IPS-20b (cell line): ENCODE measurements at regions not wholly inside any gene's neighbourhood (a gene's known extent, or its start where the extent isn't known, plus 50 kb on each side); places are given as distances from the start of the nearest gene placed in this dataset.
"Not testable (repeated sequence)": the region's sequence is repeated elsewhere in the genome, so short reads cannot be mapped to it uniquely, and the experiment has no call there.

ENCODE experiments used
- H3K27ac ChIP-seq: one replicate; pipeline ENCODE4 v1.5.1; 2013; ENCODE audit warnings: low read length
- H3K27me3 ChIP-seq: 2 replicates; pipeline ENCODE4 v1.6.1; 2013; ENCODE audit warnings: mild to moderate bottlenecking, low read length, inconsistent platforms; ENCODE audit not compliant: insufficient read depth
- H3K36me3 ChIP-seq: 2 replicates; pipeline ENCODE4 v1.6.1; 2013; ENCODE audit warnings: low read depth, mild to moderate bottlenecking, inconsistent platforms, low read length, moderate library complexity; ENCODE audit not compliant: insufficient read depth
- H3K4me1 ChIP-seq: 2 replicates; pipeline ENCODE4 v1.6.1; 2013; ENCODE audit warnings: mild to moderate bottlenecking, control low read depth, inconsistent platforms, low read length, moderate library complexity; ENCODE audit not compliant: insufficient read depth
- H3K4me3 ChIP-seq: 2 replicates; pipeline ENCODE4 v1.5.1; 2013; ENCODE audit warnings: mild to moderate bottlenecking, low read length, inconsistent platforms
- H3K9ac ChIP-seq: 2 replicates; pipeline ENCODE4 v1.6.1; 2013; ENCODE audit warnings: low read depth, mild to moderate bottlenecking, inconsistent platforms, low read length, moderate library complexity
- H3K9me3 ChIP-seq: 2 replicates; pipeline ENCODE4 v1.6.1; 2013; ENCODE audit warnings: mild to moderate bottlenecking, low read depth, low read length, inconsistent platforms; ENCODE audit not compliant: insufficient read depth

DNA sequence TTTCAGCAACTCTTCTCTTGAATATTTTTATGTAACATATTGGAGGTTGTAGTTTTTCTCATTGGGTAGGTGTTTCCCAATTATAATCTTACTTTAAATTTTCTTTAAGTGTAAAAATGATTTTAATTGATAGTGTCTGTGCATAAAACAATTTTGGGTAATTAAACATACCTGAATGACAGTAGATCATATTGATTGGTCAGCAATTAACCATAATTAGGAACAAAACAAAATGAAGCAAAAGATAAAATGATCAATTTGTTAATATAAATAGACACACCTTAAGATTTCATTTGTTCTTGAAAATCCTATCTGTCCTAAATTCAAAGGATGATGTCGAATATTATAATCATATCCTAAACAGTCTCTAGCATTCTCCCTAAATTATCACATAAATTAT, 468.3 kb downstream of the PDZRN4 start:
- Histone ChIP-seq H3K4me1 (no peaks in the 10 kb centered on the region), H3K9ac (no peak overlapping the region), H3K4me3 (no peak overlapping the region), H3K36me3 (no peaks in the 10 kb centered on the region), H3K27me3 (no peaks in the 10 kb centered on the region), H3K27ac (no peak overlapping the region), H3K9me3 (no peaks in the 10 kb centered on the region)

DNA sequence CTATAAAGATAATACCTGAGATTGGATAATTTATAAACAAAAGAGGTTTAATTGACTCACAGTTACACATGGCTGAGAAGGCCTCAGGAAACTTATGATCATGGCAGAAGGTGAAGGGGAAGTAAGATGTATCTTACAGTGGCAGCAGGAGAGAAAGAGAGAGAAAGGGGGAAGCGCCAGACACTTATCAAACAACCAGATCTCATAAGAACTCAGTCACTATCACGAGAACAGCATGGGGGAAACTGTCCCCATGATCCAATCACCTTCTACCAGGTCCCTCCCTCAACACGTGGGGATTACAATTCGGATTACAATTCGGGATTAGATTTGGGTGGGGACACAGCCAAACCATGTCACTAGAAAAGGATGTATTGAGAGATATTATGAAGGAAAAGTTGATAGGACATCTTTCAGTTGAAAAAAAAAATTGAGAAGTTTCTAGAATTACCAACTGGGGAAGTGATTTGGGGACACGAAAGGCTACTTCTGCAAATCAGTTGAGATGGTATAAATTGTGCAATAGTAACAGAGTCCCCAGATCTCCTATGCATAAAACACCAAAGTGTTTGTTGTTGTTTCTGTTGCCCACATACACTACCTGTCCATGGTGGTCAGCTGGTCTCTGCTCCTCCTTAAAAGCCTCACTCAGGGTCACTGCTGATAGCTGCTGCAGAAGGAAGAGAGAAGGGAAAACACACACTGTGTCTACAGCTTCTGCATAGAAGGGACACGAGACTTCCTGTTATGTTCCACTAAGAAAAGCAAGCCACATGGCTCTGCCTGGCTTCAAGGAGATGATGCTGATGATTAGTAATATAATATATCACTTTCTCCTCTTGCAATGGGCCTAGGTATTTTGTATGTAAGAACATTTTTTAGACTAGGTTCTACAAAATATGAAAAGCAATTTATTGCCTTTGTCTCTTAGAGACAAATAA, 465.5 kb downstream of the PDZRN4 start:
- no peak overlapping the region for H3K9ac ChIP-seq
- no peaks in the 10 kb centered on the region for H3K27me3 ChIP-seq
- no peaks in the 10 kb centered on the region for H3K4me1 ChIP-seq
- H3K9me3 ChIP-seq: no peaks in the 10 kb centered on the region
- H3K36me3 ChIP-seq: no peaks in the 10 kb centered on the region
- no peak overlapping the region for H3K4me3 ChIP-seq
- no peak overlapping the region for H3K27ac ChIP-seq

DNA sequence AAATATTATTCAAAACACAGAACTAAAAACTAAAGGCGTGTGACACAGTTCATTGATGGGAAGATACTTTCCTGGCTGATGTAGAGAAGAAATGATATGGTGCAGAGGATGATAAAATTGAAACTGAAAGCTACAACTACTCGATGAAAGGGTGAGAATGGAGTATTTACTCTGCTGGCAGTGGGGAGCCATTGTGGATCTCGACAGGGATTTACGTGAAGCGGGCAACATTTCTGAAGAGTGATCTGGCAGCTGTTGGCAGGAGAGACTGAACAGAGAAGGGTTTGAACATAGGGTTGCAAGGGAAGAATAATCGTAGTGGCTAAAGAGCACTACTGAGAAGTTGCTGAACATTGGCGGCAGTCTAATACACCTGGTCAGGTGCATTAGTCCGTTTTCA, 464.9 kb downstream of the PDZRN4 start:
- Histone ChIP-seq H3K4me1 (no peaks in the 10 kb centered on the region), H3K27me3 (no peaks in the 10 kb centered on the region), H3K27ac (no peak overlapping the region), H3K4me3 (no peak overlapping the region), H3K9ac (no peak overlapping the region), H3K9me3 (no peaks in the 10 kb centered on the region), H3K36me3 (no peaks in the 10 kb centered on the region)

DNA sequence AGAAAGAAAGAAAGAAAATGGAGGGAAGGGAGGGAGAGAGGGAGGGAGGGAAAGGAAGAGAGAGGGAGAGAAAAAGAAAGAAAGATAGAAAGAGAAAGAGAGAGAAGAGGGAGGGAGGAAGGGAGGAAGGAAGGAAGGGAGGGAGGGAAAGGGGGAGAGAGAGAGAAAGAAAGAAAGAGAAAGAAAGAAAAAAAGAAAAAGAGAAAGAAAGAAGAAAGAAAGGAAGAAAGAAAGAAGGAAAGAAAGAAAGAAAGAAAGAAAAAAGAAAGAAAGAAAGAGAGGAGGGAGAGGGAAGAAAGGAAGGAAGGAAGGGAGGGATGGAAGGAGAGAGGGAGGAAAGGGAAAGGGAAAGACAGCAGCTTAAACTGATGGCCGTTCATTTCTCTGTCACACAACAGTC, 457.5 kb downstream of the PDZRN4 start:
- H3K27ac ChIP-seq: no peak overlapping the region
- no peak overlapping the region for H3K9ac ChIP-seq
- H3K9me3 ChIP-seq: no peaks in the 10 kb centered on the region
- no peak overlapping the region for H3K4me3 ChIP-seq
- no peaks in the 10 kb centered on the region for H3K4me1 ChIP-seq
- H3K36me3 ChIP-seq: no peaks in the 10 kb centered on the region
- no peaks in the 10 kb centered on the region for H3K27me3 ChIP-seq

DNA sequence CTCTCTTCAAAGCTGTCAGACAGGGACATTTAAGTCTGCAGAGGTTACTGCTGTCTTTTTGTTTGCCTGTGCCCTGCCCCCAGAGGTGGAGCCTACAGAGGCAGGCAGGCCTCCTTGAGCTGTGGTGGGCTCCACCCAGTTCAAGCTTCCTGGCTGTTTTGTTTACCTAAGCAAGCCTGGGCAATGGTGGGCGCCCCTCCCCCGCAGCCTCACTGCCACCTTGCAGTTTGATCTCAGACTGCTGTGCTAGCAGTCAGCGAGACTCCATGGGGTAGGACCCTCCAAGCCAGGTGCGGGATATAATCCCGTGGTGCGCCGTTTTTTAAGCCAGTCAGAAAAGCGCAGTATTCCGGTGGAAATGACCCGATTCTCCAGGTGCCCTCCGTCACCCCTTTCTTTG, 454.7 kb downstream of the PDZRN4 start:
- not testable (repeated sequence) for H3K36me3 ChIP-seq, H3K27me3 ChIP-seq, H3K4me1 ChIP-seq, H3K9ac ChIP-seq, H3K9me3 ChIP-seq, H3K27ac ChIP-seq, H3K4me3 ChIP-seq

DNA sequence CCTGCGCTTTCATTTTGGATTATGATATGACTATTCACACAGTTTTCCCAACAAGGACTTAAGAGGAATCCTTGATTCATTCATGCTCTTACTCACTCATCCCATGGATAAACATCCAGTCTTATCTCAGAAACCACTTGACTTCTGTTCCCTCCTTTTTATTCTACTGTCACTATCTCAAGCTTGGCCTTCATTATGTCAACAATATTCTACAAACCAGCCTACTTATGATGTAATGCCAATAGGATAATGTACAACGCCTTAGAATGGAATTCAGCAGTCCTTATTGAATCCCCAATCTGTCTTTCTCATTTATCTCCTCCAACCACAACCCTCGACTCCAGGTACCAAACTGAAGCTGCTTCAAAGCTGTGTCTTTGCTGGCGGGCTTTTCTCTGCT, 448.5 kb downstream of the PDZRN4 start:
- Histone ChIP-seq H3K27ac (no peak overlapping the region), H3K9ac (no peak overlapping the region), H3K9me3 (no peaks in the 10 kb centered on the region), H3K27me3 (no peaks in the 10 kb centered on the region), H3K4me3 (no peak overlapping the region), H3K4me1 (no peaks in the 10 kb centered on the region), H3K36me3 (no peaks in the 10 kb centered on the region)

DNA sequence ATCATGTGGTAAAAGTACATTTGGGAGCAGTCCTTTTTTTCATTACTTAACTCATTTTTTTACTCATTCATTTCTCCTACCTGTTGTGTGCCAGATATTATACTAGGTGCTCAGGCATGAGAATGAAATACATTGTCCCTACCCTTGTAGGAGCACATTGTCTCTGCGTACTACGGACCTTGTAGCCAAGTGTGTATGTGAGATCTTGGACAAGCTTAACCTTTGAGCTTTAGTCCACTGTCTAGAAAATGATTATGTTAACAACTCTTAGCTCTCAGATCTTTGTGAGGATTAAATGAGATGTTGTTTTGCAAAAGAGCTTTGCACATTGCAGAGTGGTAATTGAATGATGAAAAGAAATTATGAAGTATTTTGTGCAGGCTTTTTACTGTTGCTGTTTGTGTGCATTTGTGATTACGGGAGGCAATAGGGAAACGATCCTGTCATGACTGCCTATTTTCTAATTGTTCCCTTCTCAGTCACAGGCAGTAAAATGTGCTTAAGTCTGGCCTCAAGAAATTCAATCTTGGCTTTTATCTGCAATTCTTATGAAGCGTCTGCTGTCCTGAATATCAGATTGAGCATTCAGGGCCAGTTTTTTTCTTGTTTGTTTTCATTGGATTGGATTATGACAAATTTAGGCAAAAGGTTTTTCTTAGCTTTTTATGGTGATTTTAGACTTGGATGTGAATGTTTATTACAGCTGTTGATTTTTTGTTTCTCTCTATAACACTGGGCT, 447.7 kb downstream of the PDZRN4 start:
- no peaks in the 10 kb centered on the region for H3K36me3 ChIP-seq
- H3K27ac ChIP-seq: no peak overlapping the region
- H3K9me3 ChIP-seq: no peaks in the 10 kb centered on the region
- no peak overlapping the region for H3K9ac ChIP-seq
- no peak overlapping the region for H3K4me3 ChIP-seq
- no peaks in the 10 kb centered on the region for H3K4me1 ChIP-seq
- H3K27me3 ChIP-seq: no peaks in the 10 kb centered on the region

DNA sequence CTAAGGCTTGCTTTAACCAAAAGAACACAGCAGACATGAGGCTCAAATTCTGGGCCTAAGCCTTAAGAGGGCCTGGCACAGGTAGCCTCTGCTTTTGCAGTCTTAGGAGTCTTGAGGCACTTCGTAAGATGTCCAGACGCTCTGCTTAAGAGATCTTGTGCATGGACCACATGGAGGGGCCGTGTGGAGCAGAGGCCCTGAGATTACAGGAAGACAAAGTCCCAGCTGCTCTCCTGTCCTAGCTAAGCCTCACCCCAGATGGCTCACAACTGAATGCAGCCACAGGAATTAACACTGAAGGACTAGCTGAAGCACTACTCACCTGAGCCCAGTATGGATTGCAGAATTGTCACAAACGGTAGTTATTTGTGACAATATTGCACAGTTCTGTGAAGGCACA, 446.0 kb downstream of the PDZRN4 start:
- Histone ChIP-seq H3K36me3 (no peaks in the 10 kb centered on the region), H3K9me3 (no peaks in the 10 kb centered on the region), H3K27ac (no peak overlapping the region), H3K4me1 (no peaks in the 10 kb centered on the region), H3K4me3 (no peak overlapping the region), H3K9ac (no peak overlapping the region), H3K27me3 (no peaks in the 10 kb centered on the region)

DNA sequence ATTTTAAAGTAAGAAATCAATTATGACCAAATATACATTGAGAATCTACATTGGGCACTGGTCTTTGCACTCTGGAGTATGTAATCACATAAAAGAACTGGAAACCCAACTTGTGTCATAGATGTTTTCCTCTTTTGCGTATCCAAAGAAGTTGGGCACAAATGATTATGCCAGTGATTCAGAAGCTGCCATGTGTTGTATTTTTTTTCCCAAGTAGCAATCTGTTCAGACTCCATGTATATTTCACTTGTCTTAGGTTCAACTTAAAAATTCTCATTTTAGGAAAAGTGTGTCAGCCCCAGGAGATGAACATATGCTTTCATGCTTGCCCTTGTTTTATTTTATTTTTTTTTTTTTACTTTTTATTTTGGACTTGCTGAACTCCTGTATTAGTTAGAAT, 441.5 kb downstream of the PDZRN4 start:
- H3K4me1 ChIP-seq: peaks cover 7% of the 10 kb centered on the region; the same call in 1 of the 2 replicates
- no peaks in the 10 kb centered on the region for H3K9me3 ChIP-seq
- no peak overlapping the region for H3K27ac ChIP-seq
- no peaks in the 10 kb centered on the region for H3K27me3 ChIP-seq
- H3K4me3 ChIP-seq: no peak overlapping the region
- no peaks in the 10 kb centered on the region for H3K36me3 ChIP-seq
- no peak overlapping the region for H3K9ac ChIP-seq

DNA sequence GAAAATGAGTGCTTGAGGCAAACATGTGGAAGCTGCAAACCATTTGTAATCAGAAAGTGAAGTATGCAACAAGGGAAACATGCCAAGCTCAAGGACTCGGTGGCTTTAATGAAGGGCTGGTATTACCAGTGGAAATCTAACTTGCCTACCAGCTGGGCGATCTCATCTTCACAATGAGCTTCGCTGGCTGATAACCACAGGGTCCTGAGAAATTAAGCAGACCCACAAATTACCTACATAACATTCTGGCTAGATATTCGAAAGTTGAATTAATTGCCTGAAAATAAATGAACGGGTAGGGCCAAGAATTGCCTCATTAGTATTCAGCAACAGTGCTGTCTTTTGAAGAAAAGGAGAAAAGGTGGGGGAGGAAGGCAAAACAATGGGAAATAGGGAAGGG, 439.4 kb downstream of the PDZRN4 start:
- H3K4me3 ChIP-seq: no peak overlapping the region
- H3K27ac ChIP-seq: no peak overlapping the region
- H3K27me3 ChIP-seq: no peaks in the 10 kb centered on the region
- peaks cover 9% of the 10 kb centered on the region; the same call in 1 of the 2 replicates for H3K4me1 ChIP-seq
- H3K9me3 ChIP-seq: no peaks in the 10 kb centered on the region
- no peak overlapping the region for H3K9ac ChIP-seq
- no peaks in the 10 kb centered on the region for H3K36me3 ChIP-seq

DNA sequence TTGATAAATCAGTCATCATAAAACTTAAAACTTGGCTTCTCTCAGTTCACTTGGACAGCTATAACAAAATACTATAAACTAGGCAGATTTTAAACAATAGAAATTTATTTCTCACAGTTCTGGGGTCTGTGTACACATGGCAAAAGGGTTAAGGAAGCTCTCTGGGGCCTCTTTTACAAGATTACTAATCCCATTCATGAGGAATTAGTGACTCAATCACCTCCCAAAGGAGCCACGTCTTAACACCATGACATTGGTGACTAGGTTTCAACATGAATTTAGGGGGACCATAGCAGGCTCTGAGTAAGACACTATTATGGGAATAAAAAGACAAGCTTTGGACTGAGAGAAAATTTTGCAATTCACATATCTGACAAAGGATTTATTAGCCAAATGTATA, 436.5 kb downstream of the PDZRN4 start:
- Histone ChIP-seq H3K36me3 (no peaks in the 10 kb centered on the region), H3K27ac (no peak overlapping the region), H3K9me3 (no peaks in the 10 kb centered on the region), H3K27me3 (no peaks in the 10 kb centered on the region), H3K4me1 (peaks cover 19% of the 10 kb centered on the region; the same call in 1 of the 2 replicates), H3K4me3 (no peak overlapping the region), H3K9ac (no peak overlapping the region)
